B cell (primary cell): ENCODE measurements at regions not wholly inside any gene's neighbourhood (a gene's known extent, or its start where the extent isn't known, plus 50 kb on each side); places are given as distances from the start of the nearest gene placed in this dataset.

ENCODE experiments used
- ATAC-seq: fragments of 200-7000 bp; cut with Tn5 transposase; one replicate; pipeline ENCODE4 v1.10.0; 2021; ENCODE audit warnings: low read depth, mild to moderate bottlenecking, moderate number of reproducible peaks, moderate library complexity
- CTCF ChIA-PET: fragments of 350-600 bp; sonication (Branson Sonifier 250); formaldehyde crosslinking; loops from one replicate; lab custom pipeline; 2021; ENCODE audit warnings: antibody characterized with exemption, inconsistent platforms; lab: Charles Lee
- POLR2A ChIA-PET: fragments of 350-600 bp; sonication (Branson Sonifier 250); formaldehyde crosslinking; loops from one replicate; lab custom pipeline; 2021; ENCODE audit warnings: antibody characterized with exemption; lab: Charles Lee
- DNase-seq: peaks from one replicate; pipeline ENCODE4 v3.0.0; 2013
- H2AFZ ChIP-seq: 2 replicates; pipeline ENCODE4 v1.6.1; 2012; ENCODE audit warnings: mild to moderate bottlenecking, low read depth, low read length; ENCODE audit not compliant: insufficient read depth, poor library complexity, severe bottlenecking
- H3K27ac ChIP-seq, 2 donors: 1 replicate in 1 of 2; 2 replicates in 1 of 2; pipeline ENCODE4 v1.5.1; 2012 to 2013; ENCODE audit warnings: low read length in 2 of 2, mild to moderate bottlenecking in 2 of 2, moderate library complexity in 1 of 2
- H3K27me3 ChIP-seq, 4 experiments: fragments of 200-600 bp in 1 of 4; sonication (generic) in 1 of 4; replicated peaks in 1 of 4; 1 replicate in 2 of 4; 2 replicates in 2 of 4; pipeline versions ENCODE4 v1.6.1 to v1.7.0; 2013 to 2016; ENCODE audit warnings: low read length in 3 of 4, mild to moderate bottlenecking in 2 of 4, mixed read lengths in 1 of 4, moderate library complexity in 1 of 4; ENCODE audit not compliant: insufficient read depth in 4 of 4, control insufficient read depth in 3 of 4; ENCODE audit errors: control extremely low read depth in 1 of 4
- H3K36me3 ChIP-seq, 2 experiments: replicated peaks in 1 of 2; 1 replicate in 1 of 2; 2 replicates in 1 of 2; pipeline versions ENCODE4 v1.6.1 to v1.7.1; 2013; ENCODE audit warnings: low read length in 1 of 2; ENCODE audit not compliant: insufficient read depth in 2 of 2, control insufficient read depth in 1 of 2; ENCODE audit errors: control extremely low read depth in 1 of 2, extremely low read depth in 1 of 2
- H3K4me1 ChIP-seq, 2 donors: fragments of 200-600 bp in 1 of 2; sonication (generic) in 1 of 2; 1 replicate in 1 of 2; 2 replicates in 1 of 2; pipeline versions ENCODE4 v1.5.1 to v1.6.1; 2013 to 2017; ENCODE audit warnings: low read length in 2 of 2; ENCODE audit not compliant: control insufficient read depth in 2 of 2, insufficient read depth in 2 of 2
- H3K4me2 ChIP-seq: replicated peaks from 2 replicates; pipeline ENCODE3; 2012; ENCODE audit warnings: mild to moderate bottlenecking, low read depth, low read length; ENCODE audit not compliant: poor library complexity, severe bottlenecking
- H3K4me3 ChIP-seq, 5 experiments: fragments of 200-600 bp in 1 of 5; sonication (generic) in 1 of 5; 1 replicate in 3 of 5; 2 replicates in 2 of 5; pipeline versions ENCODE4 v1.5.1 to v1.7.0; 2011 to 2016; ENCODE audit warnings: low read length in 4 of 5, mild to moderate bottlenecking in 4 of 5, low read depth in 2 of 5, control low read depth in 1 of 5, moderate library complexity in 1 of 5; ENCODE audit not compliant: insufficient read depth in 1 of 5; ENCODE audit errors: control extremely low read depth in 1 of 5, extremely low read depth in 1 of 5
- H3K79me2 ChIP-seq: fragments of 200-600 bp; sonication (generic); one replicate; pipeline ENCODE4 v1.6.0; 2016; ENCODE audit warnings: low read length; ENCODE audit not compliant: control insufficient read depth, insufficient read depth
- H3K9ac ChIP-seq: fragments of 200-600 bp; sonication (generic); 2 replicates; pipeline ENCODE4 v1.6.1; 2017; ENCODE audit warnings: mild to moderate bottlenecking, low read length, moderate library complexity
- H3K9me3 ChIP-seq, 3 donors: one replicate each; pipeline versions ENCODE4 v1.6.1 to v1.7.1; 2013; ENCODE audit warnings: low read length in 2 of 3; ENCODE audit not compliant: control insufficient read depth in 2 of 3, insufficient read depth in 1 of 3; ENCODE audit errors: control extremely low read depth in 1 of 3
- H4K20me1 ChIP-seq: 2 replicates; pipeline ENCODE4 v1.6.0; 2012; ENCODE audit warnings: mild to moderate bottlenecking, low read length; ENCODE audit not compliant: insufficient read depth, control insufficient read depth, poor library complexity, severe bottlenecking
- H3K27ac Mint-ChIP-seq: one replicate; pipeline ENCODE4 v1.8.0; 2021; ENCODE audit warnings: mixed read lengths
- H3K27me3 Mint-ChIP-seq: one replicate; pipeline ENCODE4 v1.8.0; 2021; ENCODE audit warnings: mixed read lengths
- H3K4me1 Mint-ChIP-seq: one replicate; pipeline ENCODE4 v1.8.0; 2021; ENCODE audit warnings: mixed read lengths
- H3K4me3 Mint-ChIP-seq: one replicate; pipeline ENCODE4 v1.8.0; 2021; ENCODE audit warnings: mixed read lengths
- H3K9me3 Mint-ChIP-seq: one replicate; pipeline ENCODE4 v1.8.0; 2022; ENCODE audit warnings: mixed read lengths; ENCODE audit not compliant: insufficient read depth
- EZH2 ChIP-seq: IDR thresholded peaks from 2 replicates; pipeline ENCODE4 v1.6.1; 2012; ENCODE audit warnings: borderline replicate concordance, low read depth, mild to moderate bottlenecking, moderate library complexity, low read length; ENCODE audit not compliant: insufficient read depth, poor library complexity, severe bottlenecking
- WGBS: methylation state at CpG from one replicate; pipeline ENCODE4 v1.1.5; 2013; ENCODE audit warnings: missing lambda C conversion rate; ENCODE audit not compliant: insufficient coverage; 5-methylcytosine and 5-hydroxymethylcytosine counted together
- intact Hi-C: fragments of 100-400 bp; cut with micrococcal nuclease; formaldehyde crosslinking; loops from one replicate; pipeline ENCODE4 v1.10.0; 2022
- TF ChIP-seq, protein P1 (sequence below): fragments of 200-600 bp; IDR thresholded peaks from one replicate; pipeline ENCODE4 v1.8.0; 2022; ENCODE audit warnings: antibody characterized with exemption, mild to moderate bottlenecking

DNA sequence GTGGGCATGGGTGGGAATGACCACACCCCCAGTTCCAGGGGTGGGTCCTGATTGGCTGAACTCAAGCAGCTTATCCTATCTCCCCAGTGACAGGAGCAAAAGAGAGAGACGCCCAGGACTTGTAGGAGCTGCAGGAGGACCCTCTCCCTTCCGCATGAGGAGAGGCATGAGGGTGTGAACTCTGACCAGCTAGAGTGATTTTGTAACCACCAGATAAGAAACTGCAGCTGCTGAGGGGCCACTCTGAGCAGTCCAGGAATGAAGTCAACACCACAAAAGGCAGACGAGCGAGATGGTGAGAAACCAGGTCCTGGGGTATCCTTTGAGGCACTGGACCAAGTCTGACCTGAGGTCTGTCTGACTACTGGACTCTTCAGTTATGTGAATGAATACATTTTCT is 521.9 kb downstream of the BNC2 start:
- H3K27ac Mint-ChIP-seq: no peak overlapping the region
- ATAC-seq: no peak
- H3K4me3 Mint-ChIP-seq: no peak overlapping the region
- no peaks in the 10 kb centered on the region for H3K9me3 ChIP-seq
- H3K4me1 Mint-ChIP-seq: no peaks in the 10 kb centered on the region
- no peaks in the 10 kb centered on the region for H3K79me2 ChIP-seq
- no peaks in the 10 kb centered on the region for H3K27me3 Mint-ChIP-seq
- no peak overlapping the region for H2AFZ ChIP-seq
- intact Hi-C loops: no loop called here
- TF ChIP-seq EZH2: no peak
- TF ChIP-seq, protein P1, sequence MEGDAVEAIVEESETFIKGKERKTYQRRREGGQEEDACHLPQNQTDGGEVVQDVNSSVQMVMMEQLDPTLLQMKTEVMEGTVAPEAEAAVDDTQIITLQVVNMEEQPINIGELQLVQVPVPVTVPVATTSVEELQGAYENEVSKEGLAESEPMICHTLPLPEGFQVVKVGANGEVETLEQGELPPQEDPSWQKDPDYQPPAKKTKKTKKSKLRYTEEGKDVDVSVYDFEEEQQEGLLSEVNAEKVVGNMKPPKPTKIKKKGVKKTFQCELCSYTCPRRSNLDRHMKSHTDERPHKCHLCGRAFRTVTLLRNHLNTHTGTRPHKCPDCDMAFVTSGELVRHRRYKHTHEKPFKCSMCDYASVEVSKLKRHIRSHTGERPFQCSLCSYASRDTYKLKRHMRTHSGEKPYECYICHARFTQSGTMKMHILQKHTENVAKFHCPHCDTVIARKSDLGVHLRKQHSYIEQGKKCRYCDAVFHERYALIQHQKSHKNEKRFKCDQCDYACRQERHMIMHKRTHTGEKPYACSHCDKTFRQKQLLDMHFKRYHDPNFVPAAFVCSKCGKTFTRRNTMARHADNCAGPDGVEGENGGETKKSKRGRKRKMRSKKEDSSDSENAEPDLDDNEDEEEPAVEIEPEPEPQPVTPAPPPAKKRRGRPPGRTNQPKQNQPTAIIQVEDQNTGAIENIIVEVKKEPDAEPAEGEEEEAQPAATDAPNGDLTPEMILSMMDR: no peak
- no peak overlapping the region for H3K9ac ChIP-seq
- ChIA-PET CTCF (no interaction called here), POLR2A (no interaction called here)
- no peaks in the 10 kb centered on the region for H3K4me1 ChIP-seq
- no peaks in the 10 kb centered on the region for H3K36me3 ChIP-seq
- no peaks in the 10 kb centered on the region for H4K20me1 ChIP-seq
- H3K27ac ChIP-seq: no peak overlapping the region
- WGBS: 100% methylated on average over 3 of the region's 4 CpGs
- H3K4me3 ChIP-seq: no peak overlapping the region
- no peak overlapping the region for H3K4me2 ChIP-seq
- H3K9me3 Mint-ChIP-seq: no peaks in the 10 kb centered on the region
- DNase-seq: no peak
- no peaks in the 10 kb centered on the region for H3K27me3 ChIP-seq

DNA sequence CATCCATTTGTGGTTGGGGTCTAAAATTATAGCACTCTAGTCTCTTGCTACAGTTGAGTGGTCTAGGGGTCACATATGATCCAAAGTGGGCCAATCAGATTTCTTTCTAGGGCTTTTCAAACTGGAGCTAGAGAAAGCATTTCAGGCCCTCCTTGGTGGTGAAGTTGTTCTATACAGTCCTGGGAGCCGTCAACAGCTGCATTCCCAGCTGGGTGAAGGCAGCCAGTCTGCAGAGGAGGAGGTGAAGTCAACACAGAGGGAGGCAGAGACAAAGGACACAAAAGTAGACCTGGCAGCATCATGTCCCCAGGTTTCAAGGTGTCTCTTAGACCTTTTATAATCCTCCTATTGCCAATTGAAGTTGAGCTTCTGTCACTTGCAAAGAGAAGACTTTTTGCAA is 518.2 kb downstream of the BNC2 start:
- DNase-seq (no peak), ATAC-seq (no peak)
- Histone ChIP-seq H3K4me3 (no peak overlapping the region), H3K27ac (no peak overlapping the region), H3K4me2 (no peak overlapping the region), H3K4me1 (no peaks in the 10 kb centered on the region), H3K9me3 (peaks cover 0 to 5% (median 0%) of the 10 kb centered on the region in 3 donors), H3K9ac (no peak overlapping the region), H2AFZ (no peak overlapping the region), H3K27me3 (no peaks in the 10 kb centered on the region), H3K79me2 (no peaks in the 10 kb centered on the region), H3K36me3 (no peaks in the 10 kb centered on the region), H4K20me1 (no peaks in the 10 kb centered on the region)
- TF ChIP-seq, protein P1: no peak
- no peak for TF ChIP-seq EZH2
- 77% methylated on average over 1 of the region's 1 CpG for WGBS
- H3K4me1 Mint-ChIP-seq: no peaks in the 10 kb centered on the region
- no peaks in the 10 kb centered on the region for H3K27me3 Mint-ChIP-seq
- CTCF ChIA-PET: no interaction called here
- POLR2A ChIA-PET: no interaction called here
- intact Hi-C loops: no loop called here
- no peak overlapping the region for H3K27ac Mint-ChIP-seq
- no peaks in the 10 kb centered on the region for H3K9me3 Mint-ChIP-seq
- H3K4me3 Mint-ChIP-seq: no peak overlapping the region
